ENCODE measurements at regions not wholly inside any gene's neighbourhood (a gene's known extent, or its start where the extent isn't known, plus 50 kb on each side); places are given as distances from the start of the nearest gene placed in this dataset.

DNA sequence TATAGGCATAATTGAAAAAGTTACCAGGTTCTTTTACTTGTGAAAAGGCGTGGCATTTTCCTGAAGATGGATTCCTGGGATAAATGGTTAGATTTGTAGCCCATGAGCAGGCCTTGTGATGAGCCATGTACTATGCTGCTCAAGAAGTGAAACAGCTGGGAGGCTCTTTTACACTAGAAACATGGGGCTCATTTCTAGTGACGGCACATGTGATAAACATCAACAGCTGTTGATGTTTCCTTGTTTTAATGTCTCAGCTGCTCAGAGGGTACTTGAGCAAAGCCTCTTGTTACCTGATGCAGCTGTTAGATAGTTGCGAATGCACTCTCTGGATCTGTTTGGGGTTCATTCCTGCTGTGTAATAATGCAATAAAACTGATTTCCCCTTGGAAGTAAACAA lies 396.8 kb downstream of the GUCY1A2 start:
- DNase-seq (ENCODE audit: extremely low read depth in 1 of 4, low spot score in 3 of 4) (no peak), FAIRE-seq (no peak), ATAC-seq (no peak)
- Histone ChIP-seq H3K4me2 (ENCODE audit: insufficient read depth, low read length) (no peak overlapping the region), H2AFZ (ENCODE audit: low read depth, low read length) (no peak overlapping the region), H3K36me3 (ENCODE audit: control insufficient read depth, insufficient read depth, low read length) (no peaks in the 10 kb centered on the region), H3K9ac (ENCODE audit: insufficient read depth in 1 of 2, low read depth in 2 of 2, low read length in 2 of 2) (no peak overlapping the region), H3K9me3 (replicated peaks; ENCODE audit: control insufficient read depth, insufficient read depth, low read depth, low read length) (no peaks in the 10 kb centered on the region), H3K27ac (ENCODE audit: extremely low read depth, low read depth, low read length) (no peak overlapping the region), H3K27me3 (ENCODE audit: control insufficient read depth in 2 of 2, insufficient read depth in 2 of 2, low read length in 2 of 2) (no peaks in the 10 kb centered on the region), H3K79me2 (ENCODE audit: control insufficient read depth, insufficient read depth, low read length) (no peaks in the 10 kb centered on the region), H3K4me1 (replicated peaks in 1 of 2; ENCODE audit: control insufficient read depth in 2 of 2, insufficient read depth in 2 of 2, low read length in 2 of 2) (no peaks in the 10 kb centered on the region), H4K20me1 (replicated peaks; ENCODE audit: control insufficient read depth, insufficient read depth, low read length) (no peaks in the 10 kb centered on the region), H3K4me3 (no peak overlapping the region), H3K9me1 (ENCODE audit: control insufficient read depth, insufficient read depth, low read length) (no peaks in the 10 kb centered on the region)
- CTCF ChIA-PET (ENCODE audit: low intra/inter-chr PET ratio): no interaction called here
- TF ChIP-seq, protein P1, sequence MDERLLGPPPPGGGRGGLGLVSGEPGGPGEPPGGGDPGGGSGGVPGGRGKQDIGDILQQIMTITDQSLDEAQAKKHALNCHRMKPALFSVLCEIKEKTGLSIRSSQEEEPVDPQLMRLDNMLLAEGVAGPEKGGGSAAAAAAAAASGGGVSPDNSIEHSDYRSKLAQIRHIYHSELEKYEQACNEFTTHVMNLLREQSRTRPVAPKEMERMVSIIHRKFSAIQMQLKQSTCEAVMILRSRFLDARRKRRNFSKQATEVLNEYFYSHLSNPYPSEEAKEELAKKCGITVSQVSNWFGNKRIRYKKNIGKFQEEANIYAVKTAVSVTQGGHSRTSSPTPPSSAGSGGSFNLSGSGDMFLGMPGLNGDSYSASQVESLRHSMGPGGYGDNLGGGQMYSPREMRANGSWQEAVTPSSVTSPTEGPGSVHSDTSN (CRISPR knock-in tag; IDR thresholded peaks at IDR 0.05; ENCODE audit: low read depth): no peak
- TF ChIP-seq, protein P1 (tag; conservative IDR thresholded peaks at IDR 0.05; ENCODE audit: low read depth): no peak
- TF ChIP-seq, protein P2, sequence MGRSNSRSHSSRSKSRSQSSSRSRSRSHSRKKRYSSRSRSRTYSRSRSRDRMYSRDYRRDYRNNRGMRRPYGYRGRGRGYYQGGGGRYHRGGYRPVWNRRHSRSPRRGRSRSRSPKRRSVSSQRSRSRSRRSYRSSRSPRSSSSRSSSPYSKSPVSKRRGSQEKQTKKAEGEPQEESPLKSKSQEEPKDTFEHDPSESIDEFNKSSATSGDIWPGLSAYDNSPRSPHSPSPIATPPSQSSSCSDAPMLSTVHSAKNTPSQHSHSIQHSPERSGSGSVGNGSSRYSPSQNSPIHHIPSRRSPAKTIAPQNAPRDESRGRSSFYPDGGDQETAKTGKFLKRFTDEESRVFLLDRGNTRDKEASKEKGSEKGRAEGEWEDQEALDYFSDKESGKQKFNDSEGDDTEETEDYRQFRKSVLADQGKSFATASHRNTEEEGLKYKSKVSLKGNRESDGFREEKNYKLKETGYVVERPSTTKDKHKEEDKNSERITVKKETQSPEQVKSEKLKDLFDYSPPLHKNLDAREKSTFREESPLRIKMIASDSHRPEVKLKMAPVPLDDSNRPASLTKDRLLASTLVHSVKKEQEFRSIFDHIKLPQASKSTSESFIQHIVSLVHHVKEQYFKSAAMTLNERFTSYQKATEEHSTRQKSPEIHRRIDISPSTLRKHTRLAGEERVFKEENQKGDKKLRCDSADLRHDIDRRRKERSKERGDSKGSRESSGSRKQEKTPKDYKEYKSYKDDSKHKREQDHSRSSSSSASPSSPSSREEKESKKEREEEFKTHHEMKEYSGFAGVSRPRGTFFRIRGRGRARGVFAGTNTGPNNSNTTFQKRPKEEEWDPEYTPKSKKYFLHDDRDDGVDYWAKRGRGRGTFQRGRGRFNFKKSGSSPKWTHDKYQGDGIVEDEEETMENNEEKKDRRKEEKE (IDR thresholded peaks at IDR 0.05; ENCODE audit: borderline replicate concordance in 1 of 2, control insufficient read depth in 1 of 2, low read depth in 2 of 2, low read length in 1 of 2): no peak
- TF ChIP-seq ZNF232 (CRISPR knock-in tag; IDR thresholded peaks at IDR 0.05) (no peak), HDAC2 (IDR thresholded peaks at IDR 0.05) (no peak), NCOA4 (IDR thresholded peaks at IDR 0.05; ENCODE audit: partially characterized antibody) (no peak), ETV5 (CRISPR knock-in tag; IDR thresholded peaks at IDR 0.05; ENCODE audit: low read depth) (no peak)
- TF ChIP-seq, protein P3, sequence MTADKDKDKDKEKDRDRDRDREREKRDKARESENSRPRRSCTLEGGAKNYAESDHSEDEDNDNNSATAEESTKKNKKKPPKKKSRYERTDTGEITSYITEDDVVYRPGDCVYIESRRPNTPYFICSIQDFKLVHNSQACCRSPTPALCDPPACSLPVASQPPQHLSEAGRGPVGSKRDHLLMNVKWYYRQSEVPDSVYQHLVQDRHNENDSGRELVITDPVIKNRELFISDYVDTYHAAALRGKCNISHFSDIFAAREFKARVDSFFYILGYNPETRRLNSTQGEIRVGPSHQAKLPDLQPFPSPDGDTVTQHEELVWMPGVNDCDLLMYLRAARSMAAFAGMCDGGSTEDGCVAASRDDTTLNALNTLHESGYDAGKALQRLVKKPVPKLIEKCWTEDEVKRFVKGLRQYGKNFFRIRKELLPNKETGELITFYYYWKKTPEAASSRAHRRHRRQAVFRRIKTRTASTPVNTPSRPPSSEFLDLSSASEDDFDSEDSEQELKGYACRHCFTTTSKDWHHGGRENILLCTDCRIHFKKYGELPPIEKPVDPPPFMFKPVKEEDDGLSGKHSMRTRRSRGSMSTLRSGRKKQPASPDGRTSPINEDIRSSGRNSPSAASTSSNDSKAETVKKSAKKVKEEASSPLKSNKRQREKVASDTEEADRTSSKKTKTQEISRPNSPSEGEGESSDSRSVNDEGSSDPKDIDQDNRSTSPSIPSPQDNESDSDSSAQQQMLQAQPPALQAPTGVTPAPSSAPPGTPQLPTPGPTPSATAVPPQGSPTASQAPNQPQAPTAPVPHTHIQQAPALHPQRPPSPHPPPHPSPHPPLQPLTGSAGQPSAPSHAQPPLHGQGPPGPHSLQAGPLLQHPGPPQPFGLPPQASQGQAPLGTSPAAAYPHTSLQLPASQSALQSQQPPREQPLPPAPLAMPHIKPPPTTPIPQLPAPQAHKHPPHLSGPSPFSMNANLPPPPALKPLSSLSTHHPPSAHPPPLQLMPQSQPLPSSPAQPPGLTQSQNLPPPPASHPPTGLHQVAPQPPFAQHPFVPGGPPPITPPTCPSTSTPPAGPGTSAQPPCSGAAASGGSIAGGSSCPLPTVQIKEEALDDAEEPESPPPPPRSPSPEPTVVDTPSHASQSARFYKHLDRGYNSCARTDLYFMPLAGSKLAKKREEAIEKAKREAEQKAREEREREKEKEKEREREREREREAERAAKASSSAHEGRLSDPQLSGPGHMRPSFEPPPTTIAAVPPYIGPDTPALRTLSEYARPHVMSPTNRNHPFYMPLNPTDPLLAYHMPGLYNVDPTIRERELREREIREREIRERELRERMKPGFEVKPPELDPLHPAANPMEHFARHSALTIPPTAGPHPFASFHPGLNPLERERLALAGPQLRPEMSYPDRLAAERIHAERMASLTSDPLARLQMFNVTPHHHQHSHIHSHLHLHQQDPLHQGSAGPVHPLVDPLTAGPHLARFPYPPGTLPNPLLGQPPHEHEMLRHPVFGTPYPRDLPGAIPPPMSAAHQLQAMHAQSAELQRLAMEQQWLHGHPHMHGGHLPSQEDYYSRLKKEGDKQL (CRISPR knock-in tag; IDR thresholded peaks at IDR 0.05; ENCODE audit: borderline replicate concordance): no peak
- POLR2A ChIA-PET: no interaction called here
- in situ Hi-C loops (cut with MboI) (no loop called here), intact Hi-C loops (cut with micrococcal nuclease) (no loop called here)
- no TSS peak for BruUV-seq (replicated peaks)
- WGBS (ENCODE audit: insufficient coverage, low coverage, missing lambda C conversion rate): 0% methylated on average over 3 of the region's 3 CpGs

All from K562 (cell line).